Astrocyte (in vitro differentiated cells and primary cell): ENCODE measurements at regions not wholly inside any gene's neighbourhood (a gene's known extent, or its start where the extent isn't known, plus 50 kb on each side); places are given as distances from the start of the nearest gene placed in this dataset.

Experiments
- CTCF ChIP-seq: IDR thresholded peaks from 2 replicates; pipeline ENCODE4 v1.5.1; 2011; ENCODE audit warnings: low read depth, mild to moderate bottlenecking, inconsistent platforms, low read length, moderate library complexity; ENCODE audit not compliant: insufficient read depth
- EZH2 ChIP-seq: IDR thresholded peaks from 2 replicates; pipeline ENCODE4 v1.6.1; 2012; ENCODE audit warnings: mild to moderate bottlenecking, low read length, inconsistent platforms; ENCODE audit not compliant: insufficient read depth

DNA sequence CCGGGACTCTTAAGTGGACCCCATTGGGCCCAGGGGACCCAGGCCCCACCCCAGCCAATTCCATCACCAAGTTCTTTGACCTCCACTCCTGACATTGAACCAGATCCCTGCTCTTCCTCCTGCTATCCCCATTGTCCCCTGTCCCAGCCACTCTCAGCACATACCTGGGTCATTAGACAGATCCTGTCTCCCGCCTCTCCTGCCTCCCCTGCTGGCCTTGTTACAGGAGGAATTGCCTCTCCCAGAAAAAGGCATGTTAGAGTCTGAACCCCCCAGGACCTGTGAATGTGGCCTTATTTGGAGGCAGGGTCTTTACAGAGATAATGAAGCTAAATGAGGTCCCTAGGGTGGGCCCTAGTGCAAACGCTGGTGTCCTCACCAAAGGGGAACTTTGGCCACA lies 301.9 kb downstream of the NPHP4 start:
- no peak for TF ChIP-seq CTCF
- TF ChIP-seq EZH2: no peak
